RWPE1 (cell line): ENCODE measurements at regions not wholly inside any gene's neighbourhood (a gene's known extent, or its start where the extent isn't known, plus 50 kb on each side); places are given as distances from the start of the nearest gene placed in this dataset.
A peak's percentile ranks its signal among the peaks of the same experiment; 100 is the strongest.

ENCODE experiments used
- CTCF ChIA-PET: fragments of 350-600 bp; sonication (Branson Sonifier 250); formaldehyde crosslinking; extraction: SDS; loops from one replicate; lab custom pipeline; 2021; lab: Yijun Ruan, JAX
- POLR2A ChIA-PET: fragments of 400-600 bp; formaldehyde crosslinking; extraction: SDS; loops from one replicate; lab custom pipeline; 2020; ENCODE audit warnings: antibody characterized with exemption; ENCODE audit not compliant: low non-redundant PET; lab: Yijun Ruan, JAX
- DNase-seq: peaks from one replicate; pipeline ENCODE4 v3.0.0; 2012; ENCODE audit warnings: low spot score
- H3K27ac ChIP-seq: fragments of 450-650 bp; 2 replicates; pipeline ENCODE4 v1.5.1; 2017
- CTCF ChIP-seq: fragments of 450-650 bp; conservative IDR thresholded peaks from 2 replicates; pipeline ENCODE4 v1.5.1; 2017; ENCODE audit warnings: low read depth, mild to moderate bottlenecking

- no peak for DNase-seq
- no peak overlapping the region for H3K27ac ChIP-seq
- no peak for TF ChIP-seq CTCF
- ChIA-PET CTCF (no interaction called here), POLR2A (no interaction called here)
Observed at GRCh38 chr6:14751645-14752175, 494.2 kb upstream of the JARID2 start.

- no peak for DNase-seq
- H3K27ac ChIP-seq: no peak overlapping the region
- TF ChIP-seq CTCF: no peak
- CTCF ChIA-PET: no interaction called here
- POLR2A ChIA-PET: no interaction called here
Observed at GRCh38 chr6:14754751-14755513, 490.9 kb upstream of the JARID2 start.

DNA sequence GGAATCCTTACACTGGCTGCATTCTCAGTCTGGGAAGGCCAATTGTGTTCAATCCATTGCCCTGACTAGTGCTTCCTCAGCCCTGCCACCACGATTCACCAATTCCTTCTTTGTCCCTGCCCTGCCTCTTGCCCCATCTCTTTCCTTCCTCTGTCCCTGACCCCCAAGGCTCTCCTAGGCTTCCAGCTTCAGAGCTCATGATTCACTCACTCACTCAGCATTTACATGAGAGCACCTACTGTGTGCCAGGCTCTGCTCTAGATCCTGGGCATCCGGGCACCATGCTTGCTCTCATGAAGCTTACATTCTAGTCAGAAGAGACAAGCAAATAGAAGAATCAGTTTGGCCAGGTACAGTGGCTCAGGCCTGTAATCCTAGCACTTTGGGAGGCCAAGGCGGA, 489.5 kb upstream of the JARID2 start:
- ChIA-PET CTCF (interaction anchor here (0.5 kb wide), 1 partner anchor 474 kb away, joined by 4 read pairs; no protein-coding TSS in a partner anchor), POLR2A (no interaction called here)
- DNase-seq: no peak
- H3K27ac ChIP-seq: no peak overlapping the region
- no peak for TF ChIP-seq CTCF

DNA sequence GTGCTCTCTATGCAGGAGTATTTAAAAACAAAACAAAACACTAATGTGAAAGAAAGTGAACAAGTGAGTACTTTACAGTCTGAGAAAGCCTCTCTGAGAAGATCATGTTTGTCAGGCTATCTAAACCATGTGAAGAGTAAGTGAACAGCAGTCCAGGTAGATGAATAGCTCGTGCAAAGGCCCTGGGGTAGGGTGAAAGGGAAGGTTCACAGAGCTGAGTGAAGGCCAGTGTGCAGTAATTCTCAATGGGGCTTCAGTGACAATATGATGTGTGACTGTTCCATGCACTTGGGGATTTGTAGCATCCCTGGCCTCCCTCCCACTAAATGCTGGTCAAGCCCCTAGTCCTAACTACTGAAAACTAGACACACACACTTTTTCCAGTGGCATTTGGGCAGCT, 488.9 kb upstream of the JARID2 start:
- H3K27ac ChIP-seq: no peak overlapping the region
- CTCF ChIA-PET: interaction anchor here (0.5 to 0.6 kb wide), 2 partner anchors 61 to 474 kb away, joined by 3 to 4 read pairs; no protein-coding TSS in a partner anchor
- TF ChIP-seq CTCF: no peak
- POLR2A ChIA-PET: no interaction called here
- no peak for DNase-seq

- CTCF ChIA-PET: interaction anchor here (0.6 kb wide), 2 partner anchors 61 to 930 kb away, joined by 3 to 4 read pairs; no protein-coding TSS in a partner anchor
- DNase-seq: no peak
- TF ChIP-seq CTCF: no peak
- no peak overlapping the region for H3K27ac ChIP-seq
- POLR2A ChIA-PET: no interaction called here
Observed at GRCh38 chr6:14757418-14757817, 488.5 kb upstream of the JARID2 start.

GRCh38 chr6:14758421-14759081, 487.3 kb upstream of the JARID2 start:
- TF ChIP-seq CTCF: no peak
- peak; percentile 62 for DNase-seq
- peak overlapping the region; percentile 57 for H3K27ac ChIP-seq
- POLR2A ChIA-PET: no interaction called here
- CTCF ChIA-PET: interaction anchor here (0.7 kb wide), 1 partner anchor 13 kb away, joined by 3 read pairs; no protein-coding TSS in a partner anchor
